ENCODE measurements at regions not wholly inside any gene's neighbourhood (a gene's known extent, or its start where the extent isn't known, plus 50 kb on each side); places are given as distances from the start of the nearest gene placed in this dataset.

- no peak for TF ChIP-seq CTCF (IDR thresholded peaks at IDR 0.05; ENCODE audit: low read depth, low read length, missing control alignments)
- H3K4me3 ChIP-seq (replicated peaks; ENCODE audit: low read depth, low read length) = no peak overlapping the region
- no peak for DNase-seq (ENCODE audit: extremely low read depth, low read depth)
Measured at GRCh38 chr14:35221462-35221861, 70.7 kb upstream of the PSMA6 start.

GRCh38 chr14:35222324-35222723, 69.9 kb upstream of the PSMA6 start:
- TF ChIP-seq CTCF (IDR thresholded peaks at IDR 0.05; ENCODE audit: low read depth, low read length, missing control alignments) = no peak
- no peak overlapping the region for H3K4me3 ChIP-seq (replicated peaks; ENCODE audit: low read depth, low read length)
- DNase-seq (ENCODE audit: extremely low read depth, low read depth) = no peak

- no peak for DNase-seq (ENCODE audit: extremely low read depth, low read depth)
- TF ChIP-seq CTCF (IDR thresholded peaks at IDR 0.05; ENCODE audit: low read depth, low read length, missing control alignments) = no peak
- H3K4me3 ChIP-seq (replicated peaks; ENCODE audit: low read depth, low read length) = no peak overlapping the region
Measured at GRCh38 chr14:35222872-35223466, 69.2 kb upstream of the PSMA6 start.

- no peak for DNase-seq (ENCODE audit: extremely low read depth, low read depth)
- no peak overlapping the region for H3K4me3 ChIP-seq (replicated peaks; ENCODE audit: low read depth, low read length)
- TF ChIP-seq CTCF (IDR thresholded peaks at IDR 0.05; ENCODE audit: low read depth, low read length, missing control alignments) = no peak
Measured at GRCh38 chr14:35223927-35224326, 68.3 kb upstream of the PSMA6 start.

- no peak overlapping the region for H3K4me3 ChIP-seq (replicated peaks; ENCODE audit: low read depth, low read length)
- TF ChIP-seq CTCF (IDR thresholded peaks at IDR 0.05; ENCODE audit: low read depth, low read length, missing control alignments) = no peak
- DNase-seq (ENCODE audit: extremely low read depth, low read depth) = no peak
Measured at GRCh38 chr14:35224615-35225014, 67.6 kb upstream of the PSMA6 start.

GRCh38 chr14:35229084-35229791, 62.9 kb upstream of the PSMA6 start:
- no peak for TF ChIP-seq CTCF (IDR thresholded peaks at IDR 0.05; ENCODE audit: low read depth, low read length, missing control alignments)
- H3K4me3 ChIP-seq (replicated peaks; ENCODE audit: low read depth, low read length) = no peak overlapping the region
- no peak for DNase-seq (ENCODE audit: extremely low read depth, low read depth)

GRCh38 chr14:35229792-35230089, 62.4 kb upstream of the PSMA6 start:
- H3K4me3 ChIP-seq (replicated peaks; ENCODE audit: low read depth, low read length) = no peak overlapping the region
- no peak for TF ChIP-seq CTCF (IDR thresholded peaks at IDR 0.05; ENCODE audit: low read depth, low read length, missing control alignments)
- no peak for DNase-seq (ENCODE audit: extremely low read depth, low read depth)

Data from HFF-Myc (cell line).